ENCODE measurements at regions not wholly inside any gene's neighbourhood (a gene's known extent, or its start where the extent isn't known, plus 50 kb on each side); places are given as distances from the start of the nearest gene placed in this dataset.
"Not testable (repeated sequence)": the region's sequence is repeated elsewhere in the genome, so short reads cannot be mapped to it uniquely, and the experiment has no call there.

DNA sequence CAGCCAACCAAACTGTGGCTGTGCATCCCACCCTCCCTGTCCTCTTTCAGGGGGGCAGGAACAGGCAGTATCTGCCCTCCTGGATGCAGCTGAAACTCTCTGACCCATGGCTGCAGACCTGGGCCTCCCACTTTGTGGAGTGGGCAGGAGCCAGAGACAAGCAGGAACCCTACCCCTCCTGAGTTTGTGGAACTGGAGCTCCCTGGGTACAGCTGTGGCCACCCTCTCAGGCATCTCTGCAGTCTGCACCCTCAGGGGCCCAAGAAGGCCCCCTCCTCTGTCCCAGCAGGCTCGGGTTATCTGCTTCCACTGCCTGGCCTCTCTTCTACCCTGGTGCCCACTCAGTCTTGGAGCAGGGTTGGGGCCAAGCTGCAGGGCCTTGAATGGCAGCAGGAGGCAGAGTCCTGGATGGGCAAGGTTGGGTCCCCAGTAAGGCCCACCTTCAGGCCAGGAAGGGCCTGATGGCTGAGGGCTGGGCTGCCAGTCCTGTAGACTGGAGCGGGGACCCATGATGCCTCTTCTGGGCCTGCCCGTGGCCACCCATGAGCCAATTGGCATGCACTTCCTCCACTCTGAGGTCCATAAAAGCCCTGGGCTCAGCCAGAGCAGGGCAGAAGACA, 619.9 kb downstream of the KIF4B start:
- Mint-ChIP-seq H3K4me1 (ENCODE audit: low read depth) (no peaks in the 10 kb centered on the region), H3K9me3 (peaks cover 26% of the 10 kb centered on the region), H3K27ac (no peak overlapping the region), H3K27me3 (ENCODE audit: insufficient read depth) (no peaks in the 10 kb centered on the region), H3K4me3 (no peak overlapping the region), H3K36me3 (ENCODE audit: low read depth) (no peaks in the 10 kb centered on the region)
- TF ChIP-seq, protein P1, sequence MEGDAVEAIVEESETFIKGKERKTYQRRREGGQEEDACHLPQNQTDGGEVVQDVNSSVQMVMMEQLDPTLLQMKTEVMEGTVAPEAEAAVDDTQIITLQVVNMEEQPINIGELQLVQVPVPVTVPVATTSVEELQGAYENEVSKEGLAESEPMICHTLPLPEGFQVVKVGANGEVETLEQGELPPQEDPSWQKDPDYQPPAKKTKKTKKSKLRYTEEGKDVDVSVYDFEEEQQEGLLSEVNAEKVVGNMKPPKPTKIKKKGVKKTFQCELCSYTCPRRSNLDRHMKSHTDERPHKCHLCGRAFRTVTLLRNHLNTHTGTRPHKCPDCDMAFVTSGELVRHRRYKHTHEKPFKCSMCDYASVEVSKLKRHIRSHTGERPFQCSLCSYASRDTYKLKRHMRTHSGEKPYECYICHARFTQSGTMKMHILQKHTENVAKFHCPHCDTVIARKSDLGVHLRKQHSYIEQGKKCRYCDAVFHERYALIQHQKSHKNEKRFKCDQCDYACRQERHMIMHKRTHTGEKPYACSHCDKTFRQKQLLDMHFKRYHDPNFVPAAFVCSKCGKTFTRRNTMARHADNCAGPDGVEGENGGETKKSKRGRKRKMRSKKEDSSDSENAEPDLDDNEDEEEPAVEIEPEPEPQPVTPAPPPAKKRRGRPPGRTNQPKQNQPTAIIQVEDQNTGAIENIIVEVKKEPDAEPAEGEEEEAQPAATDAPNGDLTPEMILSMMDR (IDR thresholded peaks at IDR 0.05) = no peak
- no peak for DNase-seq

DNA sequence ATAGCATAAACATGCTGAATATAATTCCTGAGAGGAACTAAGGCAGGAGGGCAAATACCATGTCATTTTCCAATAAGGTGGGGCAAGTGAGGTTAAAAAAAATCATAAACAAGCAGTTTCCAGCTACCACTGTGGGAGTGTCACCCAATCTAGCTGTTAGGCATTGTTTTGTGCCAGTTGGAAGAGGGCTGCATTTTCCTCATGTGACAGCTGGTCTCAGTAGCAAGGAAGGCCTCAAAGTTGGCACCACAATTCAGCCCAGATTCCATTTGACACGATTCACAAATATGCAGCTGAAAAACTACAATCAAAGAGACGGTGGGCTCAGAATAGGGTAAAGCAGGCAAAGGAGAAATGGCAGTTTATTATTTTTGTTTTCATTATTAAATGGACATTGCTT, 636.1 kb downstream of the KIF4B start:
- no peaks in the 10 kb centered on the region; the same call in 1 of the 2 replicates for H3K27me3 Mint-ChIP-seq (ENCODE audit: insufficient read depth)
- H3K36me3 Mint-ChIP-seq (ENCODE audit: low read depth) = no peaks in the 10 kb centered on the region; the same call in 1 of the 2 replicates
- no peak overlapping the region for H3K4me3 Mint-ChIP-seq
- TF ChIP-seq, protein P1 (IDR thresholded peaks at IDR 0.05) = no peak
- H3K4me1 Mint-ChIP-seq (ENCODE audit: low read depth) = no peaks in the 10 kb centered on the region
- no peak for DNase-seq
- H3K27ac Mint-ChIP-seq = no peak overlapping the region
- peaks cover 22% of the 10 kb centered on the region for H3K9me3 Mint-ChIP-seq

DNA sequence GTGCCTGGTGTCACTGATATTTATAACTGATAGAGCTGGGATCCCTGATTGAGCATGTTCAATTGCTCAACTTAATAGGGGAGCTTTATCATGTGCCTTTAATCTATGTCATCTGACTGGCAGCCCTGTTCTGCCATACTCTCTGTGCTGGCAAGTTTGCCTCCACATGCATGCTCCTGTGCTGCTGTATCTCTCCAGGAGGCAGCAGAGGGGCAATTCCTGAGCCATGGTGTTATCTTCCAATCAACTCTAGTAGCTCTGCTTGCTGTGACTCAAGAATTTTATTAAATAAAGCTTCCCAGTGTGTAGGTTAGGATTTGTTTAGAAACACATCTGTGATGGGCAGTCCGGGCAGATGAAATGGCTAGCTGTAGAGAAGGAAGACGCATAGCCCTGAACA, 642.0 kb downstream of the KIF4B start:
- no peak for DNase-seq
- Mint-ChIP-seq H3K27ac (no peak overlapping the region), H3K9me3 (peaks cover 20% of the 10 kb centered on the region), H3K27me3 (ENCODE audit: insufficient read depth) (no peaks in the 10 kb centered on the region), H3K4me1 (ENCODE audit: low read depth) (no peaks in the 10 kb centered on the region), H3K36me3 (ENCODE audit: low read depth) (no peaks in the 10 kb centered on the region), H3K4me3 (no peak overlapping the region)
- TF ChIP-seq, protein P1 (IDR thresholded peaks at IDR 0.05) = no peak

DNA sequence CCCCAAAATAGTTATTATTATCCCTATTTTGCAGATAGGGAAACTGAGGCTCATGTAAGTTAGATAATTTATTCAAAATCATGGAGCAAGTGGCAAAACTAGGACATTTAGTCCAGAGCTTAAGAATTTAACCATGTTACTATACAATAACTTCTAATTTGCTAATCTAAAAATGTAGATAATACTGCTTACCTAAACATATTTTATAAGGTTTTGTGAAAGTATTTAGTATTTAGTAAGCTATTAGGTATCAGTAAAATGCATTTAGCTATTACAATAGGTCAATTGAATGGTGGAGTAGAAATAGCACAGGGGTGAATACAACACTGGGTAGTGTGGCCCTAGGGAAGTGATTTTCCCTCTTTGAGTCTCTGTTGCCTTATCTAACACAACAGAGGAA, 648.3 kb downstream of the KIF4B start:
- peaks cover 9% of the 10 kb centered on the region for H3K9me3 Mint-ChIP-seq
- no peak for DNase-seq
- H3K4me3 Mint-ChIP-seq = no peak overlapping the region
- no peak overlapping the region for H3K27ac Mint-ChIP-seq
- no peaks in the 10 kb centered on the region for H3K4me1 Mint-ChIP-seq (ENCODE audit: low read depth)
- no peaks in the 10 kb centered on the region; the same call in 1 of the 2 replicates for H3K27me3 Mint-ChIP-seq (ENCODE audit: insufficient read depth)
- TF ChIP-seq, protein P1 (IDR thresholded peaks at IDR 0.05) = no peak
- H3K36me3 Mint-ChIP-seq (ENCODE audit: low read depth) = no peaks in the 10 kb centered on the region

DNA sequence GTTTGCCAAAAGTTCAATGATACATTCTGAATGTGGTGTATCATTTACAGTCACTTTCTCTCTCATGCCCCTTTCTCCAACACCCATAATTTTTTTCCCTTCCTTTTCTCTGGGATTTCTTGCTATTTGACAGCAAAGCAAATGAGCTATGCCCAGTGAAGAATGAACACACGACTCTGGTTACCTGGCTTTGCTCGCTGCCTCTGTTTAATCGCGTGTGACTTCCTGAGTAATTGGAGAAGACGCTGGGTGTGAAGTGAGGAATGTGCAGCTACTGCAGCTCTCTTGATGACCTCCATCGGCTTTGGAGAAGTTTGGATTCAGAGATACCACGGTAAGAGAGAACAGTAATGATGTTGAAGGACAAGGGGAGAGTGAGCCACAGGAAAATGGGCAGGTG, 651.8 kb downstream of the KIF4B start:
- TF ChIP-seq, protein P1 (IDR thresholded peaks at IDR 0.05) = no peak
- Mint-ChIP-seq H3K36me3 (ENCODE audit: low read depth) (no peaks in the 10 kb centered on the region), H3K27ac (no peak overlapping the region), H3K4me1 (ENCODE audit: low read depth) (no peaks in the 10 kb centered on the region), H3K4me3 (no peak overlapping the region), H3K27me3 (ENCODE audit: insufficient read depth) (no peaks in the 10 kb centered on the region; the same call in 1 of the 2 replicates), H3K9me3 (peaks cover 28% of the 10 kb centered on the region)
- DNase-seq = no peak

DNA sequence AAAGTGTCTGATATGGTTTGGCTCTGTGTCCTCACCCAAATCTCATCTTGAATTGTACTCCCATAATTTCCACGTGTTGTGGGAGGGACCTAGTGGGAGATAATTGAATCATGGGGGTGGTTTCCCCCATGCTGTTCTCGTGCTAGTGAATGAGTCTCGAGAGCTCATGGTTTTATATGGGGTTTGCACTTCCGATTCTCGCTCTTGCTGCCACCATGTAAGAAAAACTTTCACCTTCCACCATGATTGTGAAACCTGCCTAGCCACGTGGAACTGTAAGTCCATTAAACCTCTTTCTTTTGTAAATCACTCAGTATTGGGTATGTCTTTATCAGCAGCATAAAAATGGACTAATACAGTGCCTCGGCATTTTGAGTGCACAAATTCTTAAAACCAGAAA, 655.0 kb upstream of the SGCD start:
- H3K27me3 Mint-ChIP-seq (ENCODE audit: insufficient read depth); H3K4me3 Mint-ChIP-seq; H3K4me1 Mint-ChIP-seq (ENCODE audit: low read depth); H3K36me3 Mint-ChIP-seq (ENCODE audit: low read depth); H3K27ac Mint-ChIP-seq; DNase-seq: not testable (repeated sequence)
- H3K9me3 Mint-ChIP-seq = peaks cover 46% of the 10 kb centered on the region
